Left lung (tissue), 4 donors: ENCODE measurements at regions not wholly inside any gene's neighbourhood (a gene's known extent, or its start where the extent isn't known, plus 50 kb on each side); places are given as distances from the start of the nearest gene placed in this dataset.

Experiments
- ATAC-seq: fragments of 200-7000 bp; cut with Tn5 transposase; one replicate; pipeline ENCODE4 v1.9.1; 2020; ENCODE audit warnings: moderate library complexity
- DNase-seq, 4 donors: peaks; one replicate each; pipeline ENCODE4 v3.0.0-alpha.2; 2013 to 2020
- H3K27ac ChIP-seq, 2 donors: fragments of 200-600 bp; sonication (generic) in 1 of 2; one replicate each; pipeline versions ENCODE4 v1.5.0 to v1.8.0; 2020 to 2021
- H3K27me3 ChIP-seq, 2 donors: fragments of 200-600 bp; sonication (generic) in 1 of 2; one replicate each; pipeline versions ENCODE4 v1.5.0 to v1.8.0; 2020 to 2021
- H3K36me3 ChIP-seq, 2 donors: fragments of 200-600 bp; sonication (generic) in 1 of 2; one replicate each; pipeline versions ENCODE4 v1.5.0 to v1.8.0; 2020 to 2021
- H3K4me1 ChIP-seq, 2 donors: fragments of 200-600 bp; one replicate each; pipeline ENCODE4 v1.8.0; 2021
- H3K4me3 ChIP-seq, 2 donors: fragments of 200-600 bp; sonication (generic) in 1 of 2; one replicate each; pipeline versions ENCODE4 v1.5.0 to v1.8.0; 2020 to 2021; ENCODE audit warnings: mild to moderate bottlenecking in 1 of 2
- H3K9me3 ChIP-seq, 2 donors: fragments of 200-600 bp; sonication (generic) in 1 of 2; one replicate each; pipeline versions ENCODE4 v1.5.0 to v1.8.0; 2020 to 2021
- intact Hi-C, 2 donors: fragments of 100-400 bp; cut with DNase I; formaldehyde crosslinking; loops; one replicate each; pipeline versions ENCODE4 v1.11.2 to v1.14.2; 2022
- TF ChIP-seq, protein P1 (sequence below), 2 donors: fragments of 200-600 bp; sonication (generic) in 1 of 2; IDR thresholded peaks; one replicate each; pipeline versions ENCODE4 v1.5.0 to v1.8.0; 2021; ENCODE audit warnings: antibody characterized with exemption in 2 of 2
- donor health status: DM: no; HTN: yes; CAD: no.
- donor health status: DM: no; HTN: no; CAD: no.

DNA sequence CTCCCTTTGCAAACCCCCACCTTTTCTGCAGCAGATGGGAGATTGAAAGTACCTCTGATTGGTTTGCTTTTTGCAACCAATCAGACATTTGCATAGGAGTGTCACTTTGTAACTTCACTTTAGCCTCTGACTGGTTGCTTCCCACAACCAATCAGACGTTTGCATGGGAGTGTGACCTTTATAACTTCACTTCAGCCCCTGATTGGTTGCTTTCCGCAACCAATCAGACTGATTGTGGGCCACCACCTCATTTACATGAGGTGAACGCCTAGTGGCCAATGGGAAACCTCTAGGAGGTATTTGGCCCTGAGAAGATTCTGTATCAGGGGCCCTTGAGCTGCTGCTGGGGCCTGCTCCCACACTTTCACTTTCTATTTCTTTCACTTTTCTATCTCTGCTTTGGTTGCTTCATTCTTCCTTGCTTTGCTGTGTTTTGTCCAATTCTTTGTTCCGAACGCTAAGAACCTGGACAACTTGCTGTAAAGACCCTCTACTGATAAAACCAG is 106.0 kb upstream of the PRICKLE1 start:
- intact Hi-C loops = no loop called here
- Histone ChIP-seq H3K27me3 (no peaks in the 10 kb centered on the region), H3K4me1 (peaks cover 6% of the 10 kb centered on the region in 2 donors), H3K9me3 (peaks cover 0 to 6% of the 10 kb centered on the region in 2 donors), H3K36me3 (no peaks in the 10 kb centered on the region), H3K4me3 (no peak overlapping the region), H3K27ac (no peak overlapping the region)
- TF ChIP-seq, protein P1, sequence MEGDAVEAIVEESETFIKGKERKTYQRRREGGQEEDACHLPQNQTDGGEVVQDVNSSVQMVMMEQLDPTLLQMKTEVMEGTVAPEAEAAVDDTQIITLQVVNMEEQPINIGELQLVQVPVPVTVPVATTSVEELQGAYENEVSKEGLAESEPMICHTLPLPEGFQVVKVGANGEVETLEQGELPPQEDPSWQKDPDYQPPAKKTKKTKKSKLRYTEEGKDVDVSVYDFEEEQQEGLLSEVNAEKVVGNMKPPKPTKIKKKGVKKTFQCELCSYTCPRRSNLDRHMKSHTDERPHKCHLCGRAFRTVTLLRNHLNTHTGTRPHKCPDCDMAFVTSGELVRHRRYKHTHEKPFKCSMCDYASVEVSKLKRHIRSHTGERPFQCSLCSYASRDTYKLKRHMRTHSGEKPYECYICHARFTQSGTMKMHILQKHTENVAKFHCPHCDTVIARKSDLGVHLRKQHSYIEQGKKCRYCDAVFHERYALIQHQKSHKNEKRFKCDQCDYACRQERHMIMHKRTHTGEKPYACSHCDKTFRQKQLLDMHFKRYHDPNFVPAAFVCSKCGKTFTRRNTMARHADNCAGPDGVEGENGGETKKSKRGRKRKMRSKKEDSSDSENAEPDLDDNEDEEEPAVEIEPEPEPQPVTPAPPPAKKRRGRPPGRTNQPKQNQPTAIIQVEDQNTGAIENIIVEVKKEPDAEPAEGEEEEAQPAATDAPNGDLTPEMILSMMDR (IDR thresholded peaks at IDR 0.05) = no peak
- ATAC-seq (no peak), DNase-seq (no peak)

DNA sequence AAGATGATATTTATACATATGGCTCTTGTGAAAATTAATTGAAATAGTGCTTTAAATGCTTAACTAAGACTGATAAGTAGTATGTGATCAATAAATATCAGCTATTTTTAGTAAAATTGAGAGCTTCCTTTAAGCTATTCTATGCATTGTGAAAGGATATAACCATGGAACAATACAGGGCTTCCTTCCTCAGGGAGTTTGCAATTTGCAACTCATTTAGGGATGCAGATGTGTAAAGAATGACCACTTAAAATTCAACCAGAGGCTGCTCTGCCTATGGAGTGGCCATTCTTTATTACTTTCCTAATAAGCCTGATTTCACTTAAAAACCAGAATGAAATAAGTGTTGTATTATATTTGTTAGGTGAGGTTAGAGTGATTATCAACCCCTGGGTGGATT is 103.2 kb upstream of the PRICKLE1 start:
- Histone ChIP-seq H3K4me1 (peaks cover 3 to 6% of the 10 kb centered on the region in 2 donors), H3K36me3 (no peaks in the 10 kb centered on the region), H3K4me3 (peak overlapping the region in 1 of 2 donors; percentile 16), H3K27me3 (no peaks in the 10 kb centered on the region), H3K27ac (peak overlapping the region in 1 of 2 donors; percentile 31), H3K9me3 (peaks cover 0 to 10% of the 10 kb centered on the region in 2 donors)
- TF ChIP-seq, protein P1 (IDR thresholded peaks at IDR 0.05) = no peak
- intact Hi-C loops = no loop called here
- DNase-seq = no peak
- ATAC-seq = no peak

DNA sequence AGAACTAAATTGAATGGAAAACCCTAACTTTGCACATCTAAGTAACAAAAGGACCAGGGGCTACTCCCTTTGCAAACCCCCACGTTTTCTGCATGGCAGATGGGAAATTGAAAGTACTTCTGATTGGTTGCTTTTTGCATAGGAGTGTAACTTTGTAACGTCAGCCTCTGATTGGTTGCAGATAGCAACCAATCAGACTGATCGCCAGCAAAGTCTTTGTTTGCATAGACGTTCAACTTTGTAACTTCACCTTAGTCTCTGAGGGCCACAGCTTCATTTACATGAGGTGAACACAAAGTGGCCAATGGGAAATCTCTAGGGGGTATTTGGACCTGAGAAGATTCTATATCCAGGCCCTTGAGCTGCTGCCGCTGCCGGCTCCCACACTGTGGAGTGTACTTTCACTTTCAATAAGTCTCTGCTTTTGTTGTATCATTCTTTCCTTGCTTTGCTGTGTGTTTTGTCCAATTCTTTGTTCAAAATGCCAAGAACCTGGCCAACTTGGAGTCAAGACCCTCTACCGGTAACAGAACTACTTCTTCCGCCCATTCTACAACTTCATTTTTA is 102.5 kb upstream of the PRICKLE1 start:
- peaks cover 0 to 10% of the 10 kb centered on the region in 2 donors for H3K9me3 ChIP-seq
- TF ChIP-seq, protein P1 (IDR thresholded peaks at IDR 0.05) = no peak
- peak overlapping the region; percentile 31 to 34 for H3K27ac ChIP-seq
- ATAC-seq (peak; percentile 34), DNase-seq (no peak)
- H3K4me3 ChIP-seq = peak overlapping the region; percentile 5 to 16
- H3K27me3 ChIP-seq = no peaks in the 10 kb centered on the region
- H3K4me1 ChIP-seq = peaks cover 2 to 4% of the 10 kb centered on the region in 2 donors
- no peaks in the 10 kb centered on the region for H3K36me3 ChIP-seq
- intact Hi-C loops = no loop called here

DNA sequence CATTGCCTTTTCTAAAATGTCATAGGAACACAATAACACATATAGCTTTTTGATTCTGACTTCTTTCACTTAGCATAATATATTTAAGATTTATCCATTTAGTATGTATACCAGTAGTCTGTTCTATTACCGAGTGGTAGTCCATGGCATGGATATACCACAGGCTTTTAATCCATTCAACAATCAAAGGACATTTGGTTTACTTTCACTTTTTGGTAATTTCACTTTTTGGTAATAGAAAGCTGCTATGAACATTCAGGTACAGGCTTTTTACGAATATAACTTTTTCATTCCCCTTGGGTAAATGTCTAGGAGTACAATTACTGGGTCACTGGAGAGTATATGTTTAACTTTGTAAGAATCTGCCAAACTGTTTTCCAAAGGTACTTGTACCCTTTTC is 100.7 kb upstream of the PRICKLE1 start:
- Histone ChIP-seq H3K27me3 (no peaks in the 10 kb centered on the region), H3K4me3 (no peak overlapping the region), H3K4me1 (no peaks in the 10 kb centered on the region), H3K36me3 (no peaks in the 10 kb centered on the region), H3K9me3 (peaks cover 0 to 6% of the 10 kb centered on the region in 2 donors), H3K27ac (no peak overlapping the region)
- no peak for DNase-seq
- TF ChIP-seq, protein P1 (IDR thresholded peaks at IDR 0.05) = no peak
- no peak for ATAC-seq
- intact Hi-C loops = no loop called here

DNA sequence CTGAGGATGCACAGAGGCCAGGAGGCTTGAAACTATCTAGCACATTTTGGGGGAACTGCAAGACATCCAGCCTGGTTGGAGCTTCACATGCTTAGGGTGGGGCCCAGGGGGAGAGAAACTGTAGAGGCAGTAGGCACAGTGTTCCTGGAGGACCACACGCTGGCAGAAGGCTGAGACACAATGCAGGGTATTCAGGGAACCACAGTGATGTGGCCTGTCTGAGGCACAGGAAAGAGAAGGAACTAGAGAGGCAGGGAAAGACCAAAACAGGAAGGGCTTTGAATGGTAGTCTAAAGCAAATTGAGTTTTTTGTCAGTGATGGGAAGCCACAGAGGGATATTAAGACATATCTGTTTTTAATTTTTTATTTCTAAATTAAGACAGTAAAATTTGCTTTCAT is 100.2 kb upstream of the PRICKLE1 start:
- H3K27ac ChIP-seq = no peak overlapping the region
- H3K27me3 ChIP-seq = no peaks in the 10 kb centered on the region
- H3K4me3 ChIP-seq = no peak overlapping the region
- no peaks in the 10 kb centered on the region for H3K36me3 ChIP-seq
- DNase-seq = no peak
- ATAC-seq = no peak
- TF ChIP-seq, protein P1 (IDR thresholded peaks at IDR 0.05) = no peak
- H3K4me1 ChIP-seq = no peaks in the 10 kb centered on the region
- intact Hi-C loops = no loop called here
- peaks cover 0 to 6% of the 10 kb centered on the region in 2 donors for H3K9me3 ChIP-seq
